B cell (primary cell): ENCODE measurements at regions not wholly inside any gene's neighbourhood (a gene's known extent, or its start where the extent isn't known, plus 50 kb on each side); places are given as distances from the start of the nearest gene placed in this dataset.

Experiments used
- ATAC-seq: fragments of 200-7000 bp; cut with Tn5 transposase; one replicate; pipeline ENCODE4 v1.10.0; 2021; ENCODE audit warnings: low read depth, mild to moderate bottlenecking, moderate number of reproducible peaks, moderate library complexity
- CTCF ChIA-PET: fragments of 350-600 bp; sonication (Branson Sonifier 250); formaldehyde crosslinking; loops from one replicate; lab custom pipeline; 2021; ENCODE audit warnings: antibody characterized with exemption, inconsistent platforms; lab: Charles Lee
- POLR2A ChIA-PET: fragments of 350-600 bp; sonication (Branson Sonifier 250); formaldehyde crosslinking; loops from one replicate; lab custom pipeline; 2021; ENCODE audit warnings: antibody characterized with exemption; lab: Charles Lee
- DNase-seq: peaks from one replicate; pipeline ENCODE4 v3.0.0; 2013
- H2AFZ ChIP-seq: 2 replicates; pipeline ENCODE4 v1.6.1; 2012; ENCODE audit warnings: mild to moderate bottlenecking, low read depth, low read length; ENCODE audit not compliant: insufficient read depth, poor library complexity, severe bottlenecking
- H3K27ac ChIP-seq, 2 donors: 1 replicate in 1 of 2; 2 replicates in 1 of 2; pipeline ENCODE4 v1.5.1; 2012 to 2013; ENCODE audit warnings: low read length in 2 of 2, mild to moderate bottlenecking in 2 of 2, moderate library complexity in 1 of 2
- H3K27me3 ChIP-seq, 4 experiments: fragments of 200-600 bp in 1 of 4; sonication (generic) in 1 of 4; replicated peaks in 1 of 4; 1 replicate in 2 of 4; 2 replicates in 2 of 4; pipeline versions ENCODE4 v1.6.1 to v1.7.0; 2013 to 2016; ENCODE audit warnings: low read length in 3 of 4, mild to moderate bottlenecking in 2 of 4, mixed read lengths in 1 of 4, moderate library complexity in 1 of 4; ENCODE audit not compliant: insufficient read depth in 4 of 4, control insufficient read depth in 3 of 4; ENCODE audit errors: control extremely low read depth in 1 of 4
- H3K36me3 ChIP-seq, 2 experiments: replicated peaks in 1 of 2; 1 replicate in 1 of 2; 2 replicates in 1 of 2; pipeline versions ENCODE4 v1.6.1 to v1.7.1; 2013; ENCODE audit warnings: low read length in 1 of 2; ENCODE audit not compliant: insufficient read depth in 2 of 2, control insufficient read depth in 1 of 2; ENCODE audit errors: control extremely low read depth in 1 of 2, extremely low read depth in 1 of 2
- H3K4me1 ChIP-seq, 2 donors: fragments of 200-600 bp in 1 of 2; sonication (generic) in 1 of 2; 1 replicate in 1 of 2; 2 replicates in 1 of 2; pipeline versions ENCODE4 v1.5.1 to v1.6.1; 2013 to 2017; ENCODE audit warnings: low read length in 2 of 2; ENCODE audit not compliant: control insufficient read depth in 2 of 2, insufficient read depth in 2 of 2
- H3K4me2 ChIP-seq: replicated peaks from 2 replicates; pipeline ENCODE3; 2012; ENCODE audit warnings: mild to moderate bottlenecking, low read depth, low read length; ENCODE audit not compliant: poor library complexity, severe bottlenecking
- H3K4me3 ChIP-seq, 5 experiments: fragments of 200-600 bp in 1 of 5; sonication (generic) in 1 of 5; 1 replicate in 3 of 5; 2 replicates in 2 of 5; pipeline versions ENCODE4 v1.5.1 to v1.7.0; 2011 to 2016; ENCODE audit warnings: low read length in 4 of 5, mild to moderate bottlenecking in 4 of 5, low read depth in 2 of 5, control low read depth in 1 of 5, moderate library complexity in 1 of 5; ENCODE audit not compliant: insufficient read depth in 1 of 5; ENCODE audit errors: control extremely low read depth in 1 of 5, extremely low read depth in 1 of 5
- H3K79me2 ChIP-seq: fragments of 200-600 bp; sonication (generic); one replicate; pipeline ENCODE4 v1.6.0; 2016; ENCODE audit warnings: low read length; ENCODE audit not compliant: control insufficient read depth, insufficient read depth
- H3K9ac ChIP-seq: fragments of 200-600 bp; sonication (generic); 2 replicates; pipeline ENCODE4 v1.6.1; 2017; ENCODE audit warnings: mild to moderate bottlenecking, low read length, moderate library complexity
- H3K9me3 ChIP-seq, 3 donors: one replicate each; pipeline versions ENCODE4 v1.6.1 to v1.7.1; 2013; ENCODE audit warnings: low read length in 2 of 3; ENCODE audit not compliant: control insufficient read depth in 2 of 3, insufficient read depth in 1 of 3; ENCODE audit errors: control extremely low read depth in 1 of 3
- H4K20me1 ChIP-seq: 2 replicates; pipeline ENCODE4 v1.6.0; 2012; ENCODE audit warnings: mild to moderate bottlenecking, low read length; ENCODE audit not compliant: insufficient read depth, control insufficient read depth, poor library complexity, severe bottlenecking
- H3K27ac Mint-ChIP-seq: one replicate; pipeline ENCODE4 v1.8.0; 2021; ENCODE audit warnings: mixed read lengths
- H3K27me3 Mint-ChIP-seq: one replicate; pipeline ENCODE4 v1.8.0; 2021; ENCODE audit warnings: mixed read lengths
- H3K4me1 Mint-ChIP-seq: one replicate; pipeline ENCODE4 v1.8.0; 2021; ENCODE audit warnings: mixed read lengths
- H3K4me3 Mint-ChIP-seq: one replicate; pipeline ENCODE4 v1.8.0; 2021; ENCODE audit warnings: mixed read lengths
- H3K9me3 Mint-ChIP-seq: one replicate; pipeline ENCODE4 v1.8.0; 2022; ENCODE audit warnings: mixed read lengths; ENCODE audit not compliant: insufficient read depth
- EZH2 ChIP-seq: IDR thresholded peaks from 2 replicates; pipeline ENCODE4 v1.6.1; 2012; ENCODE audit warnings: borderline replicate concordance, low read depth, mild to moderate bottlenecking, moderate library complexity, low read length; ENCODE audit not compliant: insufficient read depth, poor library complexity, severe bottlenecking
- WGBS: methylation state at CpG from one replicate; pipeline ENCODE4 v1.1.5; 2013; ENCODE audit warnings: missing lambda C conversion rate; ENCODE audit not compliant: insufficient coverage; 5-methylcytosine and 5-hydroxymethylcytosine counted together
- intact Hi-C: fragments of 100-400 bp; cut with micrococcal nuclease; formaldehyde crosslinking; loops from one replicate; pipeline ENCODE4 v1.10.0; 2022
- TF ChIP-seq, protein P1 (sequence below): fragments of 200-600 bp; IDR thresholded peaks from one replicate; pipeline ENCODE4 v1.8.0; 2022; ENCODE audit warnings: antibody characterized with exemption, mild to moderate bottlenecking

DNA sequence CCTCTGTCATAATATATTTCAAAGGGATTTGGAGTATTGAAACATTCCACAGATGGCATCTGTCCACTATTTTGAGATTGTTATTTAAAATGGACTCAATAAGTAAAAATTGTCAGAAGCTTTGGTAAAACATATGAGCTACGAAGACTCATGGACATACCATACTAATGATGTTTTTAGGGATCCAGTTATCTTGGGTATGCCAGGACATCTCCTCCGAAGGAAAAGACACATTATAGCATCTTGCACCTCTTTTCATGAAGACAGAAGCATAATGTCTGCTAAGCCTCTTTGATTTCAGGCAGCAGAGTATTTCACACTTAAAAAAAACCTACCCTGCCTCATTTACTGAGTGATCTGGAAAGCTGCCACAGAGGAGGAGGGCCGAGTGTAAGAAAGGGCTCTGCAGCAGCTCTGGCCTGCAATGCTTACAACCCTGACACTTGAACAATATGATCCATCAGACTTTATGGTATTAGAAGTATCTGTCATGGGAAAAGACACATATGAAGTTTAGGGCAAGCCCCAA lies 284.8 kb downstream of the TUSC7 start:
- no peaks in the 10 kb centered on the region for H3K9me3 Mint-ChIP-seq

DNA sequence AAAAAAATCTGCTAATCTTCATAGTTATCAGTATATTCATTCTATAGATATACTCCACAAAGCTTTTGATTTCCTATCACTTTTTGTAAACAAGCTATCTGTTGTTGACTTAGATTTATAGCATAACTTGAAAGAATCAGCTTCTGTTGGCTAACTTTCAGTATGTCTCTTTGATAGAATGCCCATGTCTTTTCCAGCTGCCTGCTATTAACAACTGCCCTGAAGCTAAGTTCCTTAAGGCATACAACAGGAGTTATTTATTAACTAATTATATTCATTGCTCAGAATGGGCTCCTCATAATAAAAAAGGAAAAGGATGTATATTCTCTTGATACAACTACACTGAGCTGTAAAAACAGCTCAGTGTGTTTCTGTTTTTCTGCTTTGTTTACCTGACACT lies 293.9 kb downstream of the TUSC7 start:
- no peaks in the 10 kb centered on the region for H3K27me3 ChIP-seq

More for the DNA sequence above, 284.8 kb downstream of the TUSC7 start:
- no peak overlapping the region for H3K4me3 ChIP-seq
- no peak for DNase-seq
- no peak overlapping the region for H2AFZ ChIP-seq
- ChIA-PET CTCF (no interaction called here), POLR2A (no interaction called here)
- Mint-ChIP-seq H3K4me3 (no peak overlapping the region), H3K27ac (no peak overlapping the region), H3K4me1 (no peaks in the 10 kb centered on the region), H3K27me3 (no peaks in the 10 kb centered on the region)
- H3K27me3 ChIP-seq = no peaks in the 10 kb centered on the region
- TF ChIP-seq EZH2 = no peak
- TF ChIP-seq, protein P1, sequence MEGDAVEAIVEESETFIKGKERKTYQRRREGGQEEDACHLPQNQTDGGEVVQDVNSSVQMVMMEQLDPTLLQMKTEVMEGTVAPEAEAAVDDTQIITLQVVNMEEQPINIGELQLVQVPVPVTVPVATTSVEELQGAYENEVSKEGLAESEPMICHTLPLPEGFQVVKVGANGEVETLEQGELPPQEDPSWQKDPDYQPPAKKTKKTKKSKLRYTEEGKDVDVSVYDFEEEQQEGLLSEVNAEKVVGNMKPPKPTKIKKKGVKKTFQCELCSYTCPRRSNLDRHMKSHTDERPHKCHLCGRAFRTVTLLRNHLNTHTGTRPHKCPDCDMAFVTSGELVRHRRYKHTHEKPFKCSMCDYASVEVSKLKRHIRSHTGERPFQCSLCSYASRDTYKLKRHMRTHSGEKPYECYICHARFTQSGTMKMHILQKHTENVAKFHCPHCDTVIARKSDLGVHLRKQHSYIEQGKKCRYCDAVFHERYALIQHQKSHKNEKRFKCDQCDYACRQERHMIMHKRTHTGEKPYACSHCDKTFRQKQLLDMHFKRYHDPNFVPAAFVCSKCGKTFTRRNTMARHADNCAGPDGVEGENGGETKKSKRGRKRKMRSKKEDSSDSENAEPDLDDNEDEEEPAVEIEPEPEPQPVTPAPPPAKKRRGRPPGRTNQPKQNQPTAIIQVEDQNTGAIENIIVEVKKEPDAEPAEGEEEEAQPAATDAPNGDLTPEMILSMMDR = no peak
- intact Hi-C loops = no loop called here
- no peaks in the 10 kb centered on the region for H3K4me1 ChIP-seq
- ATAC-seq = no peak
- H3K9ac ChIP-seq = no peak overlapping the region
- H4K20me1 ChIP-seq = no peaks in the 10 kb centered on the region
- WGBS = no CpG with 5 or more reads among the region's 3 CpGs
- no peak overlapping the region for H3K27ac ChIP-seq
- no peaks in the 10 kb centered on the region for H3K36me3 ChIP-seq
- H3K79me2 ChIP-seq = no peaks in the 10 kb centered on the region
- no peaks in the 10 kb centered on the region for H3K9me3 ChIP-seq
- no peak overlapping the region for H3K4me2 ChIP-seq

More for the DNA sequence above, 293.9 kb downstream of the TUSC7 start:
- DNase-seq (no peak), ATAC-seq (no peak)
- H4K20me1 ChIP-seq = no peaks in the 10 kb centered on the region
- H2AFZ ChIP-seq = no peak overlapping the region
- no peaks in the 10 kb centered on the region for H3K36me3 ChIP-seq
- Mint-ChIP-seq H3K4me1 (no peaks in the 10 kb centered on the region), H3K4me3 (no peak overlapping the region), H3K27me3 (peaks cover 3% of the 10 kb centered on the region), H3K9me3 (no peaks in the 10 kb centered on the region), H3K27ac (no peak overlapping the region)
- no peak overlapping the region for H3K27ac ChIP-seq
- no peaks in the 10 kb centered on the region for H3K4me1 ChIP-seq
- no peak overlapping the region for H3K9ac ChIP-seq
- ChIA-PET CTCF (no interaction called here), POLR2A (no interaction called here)
- no peak overlapping the region for H3K4me2 ChIP-seq
- no peaks in the 10 kb centered on the region for H3K79me2 ChIP-seq
- TF ChIP-seq, protein P1 = no peak
- TF ChIP-seq EZH2 = no peak
- intact Hi-C loops = no loop called here
- H3K4me3 ChIP-seq = no peak overlapping the region
- no peaks in the 10 kb centered on the region for H3K9me3 ChIP-seq
